Muscle of arm (tissue), 1 donor: ENCODE measurements at regions not wholly inside any gene's neighbourhood (a gene's known extent, or its start where the extent isn't known, plus 50 kb on each side); places are given as distances from the start of the nearest gene placed in this dataset.

Experiments used
- DNase-seq: peaks from one replicate; pipeline ENCODE4 v3.0.0-alpha.2; 2013

- DNase-seq: no peak
These were observed 575.9 kb downstream of the METTL15 start for GRCh38 chr11:28684011-28684586.

- DNase-seq: no peak
These were observed 571.7 kb downstream of the METTL15 start for GRCh38 chr11:28679795-28680468.

- no peak for DNase-seq
These were observed 569.5 kb downstream of the METTL15 start for GRCh38 chr11:28677721-28678120.

DNA sequence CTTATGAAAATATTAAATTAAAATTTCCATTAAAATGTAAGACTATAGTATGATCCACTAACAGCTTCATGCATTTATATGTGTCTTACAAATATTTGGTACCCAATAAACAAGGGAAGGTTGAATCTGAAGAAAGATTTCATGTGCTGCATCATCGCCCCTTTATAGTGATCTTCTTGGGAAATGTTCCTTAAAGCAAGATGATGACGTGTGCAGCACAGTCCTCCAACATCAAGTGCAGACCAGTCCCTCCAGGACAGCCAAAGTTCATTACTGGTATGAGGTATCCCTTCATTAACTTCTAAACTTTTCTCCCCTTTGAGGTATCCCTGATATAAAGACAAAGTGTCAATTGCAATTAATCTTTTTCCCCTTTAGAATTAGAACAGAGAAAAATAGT is 567.0 kb downstream of the METTL15 start:
- no peak for DNase-seq

GRCh38 chr11:28674433-28675103 is 566.4 kb downstream of the METTL15 start:
- DNase-seq: peak; percentile 3

DNA sequence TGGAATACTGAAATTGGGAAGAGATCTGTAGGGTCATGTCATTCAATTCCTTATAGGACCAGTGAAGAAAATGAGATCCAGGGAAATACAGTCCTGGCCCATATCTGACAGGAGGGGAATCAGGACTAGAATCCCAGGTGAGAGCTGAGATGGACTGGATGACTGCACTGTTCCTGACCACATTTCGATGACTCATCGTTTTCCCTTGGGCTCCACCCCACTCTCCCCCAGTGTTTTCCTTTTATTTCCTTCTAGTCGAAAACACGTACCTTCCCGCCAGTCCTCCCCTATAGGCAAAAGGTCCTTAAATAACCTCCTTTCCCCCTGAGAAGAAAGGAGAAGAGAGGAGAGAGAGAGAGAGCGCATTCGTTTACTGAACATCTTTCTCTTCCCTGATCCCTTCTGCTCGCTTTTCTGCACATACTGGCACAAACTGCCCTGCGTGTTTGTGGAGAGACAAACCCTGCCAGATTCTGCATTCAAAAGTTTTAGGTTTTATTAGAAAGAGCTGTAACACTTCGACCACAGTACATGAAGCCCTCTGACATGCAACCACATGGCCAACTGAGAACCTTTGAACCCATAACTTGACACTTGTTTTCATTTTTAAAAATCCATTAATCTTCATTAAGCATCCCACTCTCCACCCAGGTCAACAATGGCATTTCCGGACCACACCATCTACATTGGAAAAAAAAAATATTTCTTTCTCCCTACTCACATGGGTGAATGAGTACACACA is 565.7 kb downstream of the METTL15 start:
- DNase-seq: no peak

DNA sequence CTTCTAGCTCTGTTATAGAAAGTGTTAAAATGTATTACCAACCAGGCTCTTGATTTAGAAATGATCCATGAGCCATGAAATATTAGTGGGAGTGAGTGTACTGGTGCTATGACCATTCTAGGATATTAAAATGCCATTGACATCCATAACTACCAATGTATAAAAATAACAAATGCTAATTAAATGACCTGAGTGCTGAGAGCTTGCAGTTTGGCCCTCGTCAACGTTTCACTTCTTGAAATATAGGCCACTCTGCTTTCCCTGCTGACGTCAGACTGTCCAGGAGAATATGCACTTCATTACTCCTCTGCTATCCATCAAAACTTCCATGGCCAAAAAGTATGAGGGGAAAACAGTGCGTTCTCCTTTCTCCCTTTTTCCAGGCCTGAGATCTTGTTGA is 563.1 kb downstream of the METTL15 start:
- DNase-seq: peak; percentile 4

DNA sequence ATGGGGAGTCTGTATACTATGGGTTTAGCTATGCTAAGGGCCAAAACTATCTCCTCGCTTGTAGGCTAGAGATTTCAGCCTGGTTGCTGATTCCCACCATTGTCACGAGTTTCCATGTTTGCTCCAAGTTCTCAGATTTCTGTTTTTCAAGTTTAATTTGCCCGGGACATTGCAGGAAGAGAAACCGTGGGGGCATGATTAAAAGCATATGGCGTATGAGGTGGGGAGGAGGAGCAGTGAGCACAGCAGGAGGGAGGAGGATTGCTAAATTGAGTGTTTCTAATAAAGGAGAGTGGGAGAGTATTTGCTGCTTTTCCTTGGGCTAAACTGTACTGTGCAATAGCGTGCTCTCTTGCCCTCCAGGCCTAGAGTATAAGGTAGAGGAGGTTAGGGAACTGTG is 558.4 kb downstream of the METTL15 start:
- no peak for DNase-seq

- no peak for DNase-seq
These were observed 551.6 kb downstream of the METTL15 start for GRCh38 chr11:28659716-28660348.

DNA sequence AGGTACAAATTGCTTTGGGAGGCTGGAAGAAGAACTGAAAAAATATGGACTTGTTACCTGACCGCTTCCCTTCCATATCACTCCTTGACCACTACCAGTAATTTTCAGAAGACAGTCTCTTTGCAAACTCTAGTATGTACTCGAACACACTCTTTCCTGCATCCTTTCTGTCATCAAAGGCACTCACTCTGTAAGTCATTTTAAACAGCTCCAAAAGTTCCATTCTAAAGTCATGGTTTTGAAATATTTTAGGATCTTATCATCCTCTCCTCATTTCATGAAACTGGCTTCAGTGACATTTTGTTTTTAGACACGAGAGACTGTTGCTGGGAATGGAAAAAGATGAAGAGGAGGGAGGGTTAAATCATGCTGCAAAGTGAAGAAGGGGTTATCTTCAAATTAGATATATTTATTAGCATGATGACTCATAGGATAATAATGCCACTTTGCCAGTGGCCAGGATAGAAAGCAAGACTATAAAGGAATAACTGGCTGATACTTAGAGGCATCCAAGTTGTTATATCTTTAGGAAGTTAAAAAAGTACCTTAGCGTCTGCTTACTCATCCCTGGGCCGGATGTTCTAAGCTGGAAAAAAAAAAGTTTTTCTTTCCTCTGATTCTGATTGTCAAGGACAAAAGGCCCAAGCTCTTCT is 549.3 kb downstream of the METTL15 start:
- DNase-seq: no peak

GRCh38 chr11:28654191-28654590 is 546.0 kb downstream of the METTL15 start:
- DNase-seq: no peak

- DNase-seq: no peak
These were observed 541.7 kb downstream of the METTL15 start for GRCh38 chr11:28649922-28650321.

GRCh38 chr11:28636566-28636965 is 528.4 kb downstream of the METTL15 start:
- no peak for DNase-seq

GRCh38 chr11:28636033-28636432 is 527.8 kb downstream of the METTL15 start:
- DNase-seq: no peak

DNA sequence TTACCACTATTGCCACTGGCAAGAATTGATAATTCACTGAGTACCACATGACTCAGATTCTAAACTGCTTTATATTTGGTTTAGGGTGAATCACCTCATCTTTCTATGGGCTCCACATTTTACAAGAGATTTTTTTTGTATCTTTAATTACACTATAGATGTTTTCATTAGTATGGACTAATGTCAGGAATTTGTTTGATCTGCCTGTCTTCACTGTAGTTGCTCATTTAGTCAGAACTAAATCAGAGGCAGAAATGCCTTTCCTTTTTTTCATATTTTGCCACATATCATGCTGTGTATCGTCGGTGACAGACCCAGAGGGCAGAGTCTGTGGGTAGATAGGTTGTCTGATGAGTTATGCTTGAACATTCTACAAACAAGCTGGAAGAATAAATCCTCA is 524.1 kb downstream of the METTL15 start:
- no peak for DNase-seq

- no peak for DNase-seq
These were observed 523.0 kb downstream of the METTL15 start for GRCh38 chr11:28631148-28631547.

- DNase-seq: no peak
These were observed 521.0 kb downstream of the METTL15 start for GRCh38 chr11:28629235-28629634.

- DNase-seq: no peak
These were observed 520.2 kb downstream of the METTL15 start for GRCh38 chr11:28628412-28628811.

GRCh38 chr11:28627690-28628255 is 519.6 kb downstream of the METTL15 start:
- DNase-seq: no peak

GRCh38 chr11:28625532-28625931 is 517.3 kb downstream of the METTL15 start:
- no peak for DNase-seq

DNA sequence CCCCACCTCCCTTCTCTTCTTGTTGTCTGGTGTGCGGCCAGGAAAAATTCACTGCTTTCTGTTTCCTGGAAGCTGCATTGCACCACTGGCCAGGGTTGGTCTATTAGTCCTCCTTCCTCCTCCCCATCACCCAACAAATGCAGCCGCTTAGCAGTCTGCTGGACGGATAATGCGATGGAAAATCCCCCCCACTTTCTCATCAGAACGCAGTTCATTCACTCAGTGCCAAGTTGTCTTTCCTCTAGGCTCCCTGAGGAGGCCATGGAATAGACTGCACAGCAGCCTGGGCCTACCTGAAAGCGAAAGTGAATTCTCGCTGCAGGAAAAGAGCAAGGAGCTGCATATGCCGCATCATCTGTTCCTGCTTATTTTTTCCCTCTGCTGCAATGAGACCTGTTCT is 513.6 kb downstream of the METTL15 start:
- DNase-seq: peak; percentile 86
